ENCODE measurements at regions not wholly inside any gene's neighbourhood (a gene's known extent, or its start where the extent isn't known, plus 50 kb on each side); places are given as distances from the start of the nearest gene placed in this dataset.

GRCh38 chr2:196247114-196247975, 76.0 kb upstream of the STK17B start:
- H2BK5ac ChIP-seq (ENCODE audit: insufficient read length, low read length), result no peak overlapping the region
- Mint-ChIP-seq H3K27ac (no peak overlapping the region), H3K9me3 (no peaks in the 10 kb centered on the region), H3K4me1 (no peaks in the 10 kb centered on the region), H3K4me3 (no peak overlapping the region), H3K27me3 (ENCODE audit: low read depth) (no peaks in the 10 kb centered on the region), H3K36me3 (ENCODE audit: insufficient read depth in 1 of 3, low read depth in 3 of 3) (peaks cover 0 to 2% (median 0%) of the 10 kb centered on the region in 3 experiments; a peak in 1 of 7 replicates)
- no peak overlapping the region for H3K9ac ChIP-seq (ENCODE audit: extremely low read depth, insufficient read length, low read length)
- no peaks in the 10 kb centered on the region for H3K79me1 ChIP-seq (ENCODE audit: insufficient read depth, low read depth, low read length, poor library complexity, severe bottlenecking)
- H2AK5ac ChIP-seq (ENCODE audit: insufficient read length, low read length), result no peak overlapping the region
- no peak overlapping the region for H3K18ac ChIP-seq (ENCODE audit: insufficient read length, low read depth, low read length)
- H4K8ac ChIP-seq (replicated peaks; ENCODE audit: insufficient read length, low read depth, low read length), result no peak overlapping the region
- H3K9me3 ChIP-seq (ENCODE audit: control insufficient read depth, low read depth, low read length), result no peaks in the 10 kb centered on the region
- TF ChIP-seq CTCF (conservative IDR thresholded peaks at IDR 0.05), result no peak
- DNase-seq, result no peak
- no peaks in the 10 kb centered on the region for H3K4me1 ChIP-seq (ENCODE audit: insufficient read depth, low read length)
- no peak overlapping the region for H3K4ac ChIP-seq (ENCODE audit: low read depth, low read length)
- no peaks in the 10 kb centered on the region for H4K20me1 ChIP-seq (ENCODE audit: control insufficient read depth, insufficient read depth, insufficient read length)
- no peak overlapping the region for H2AFZ ChIP-seq (ENCODE audit: low read length)
- H3K14ac ChIP-seq (ENCODE audit: insufficient read depth, low read length), result no peak overlapping the region
- no peak overlapping the region for H2BK12ac ChIP-seq (ENCODE audit: insufficient read length, low read depth, low read length)
- no peak overlapping the region for H4K5ac ChIP-seq (ENCODE audit: insufficient read length, low read depth, low read length)
- no peak overlapping the region for H2BK120ac ChIP-seq (ENCODE audit: low read depth, low read length, poor library complexity, severe bottlenecking)
- no peak overlapping the region for H3K23ac ChIP-seq (ENCODE audit: insufficient read length, low read depth, low read length)
- no peak overlapping the region for H3K27ac ChIP-seq (ENCODE audit: insufficient read length, low read depth, low read length)
- H3K27me3 ChIP-seq (ENCODE audit: insufficient read depth, low read length), result no peaks in the 10 kb centered on the region
- H4K91ac ChIP-seq (ENCODE audit: insufficient read length, low read depth, low read length), result no peak overlapping the region
- no peak overlapping the region for H2BK15ac ChIP-seq (ENCODE audit: low read depth, low read length)
- no peaks in the 10 kb centered on the region for H3K23me2 ChIP-seq (ENCODE audit: insufficient read length, low read depth, low read length, poor library complexity, severe bottlenecking)
- H3K56ac ChIP-seq (ENCODE audit: insufficient read length, low read depth, low read length), result no peak overlapping the region
- no peak overlapping the region for H3K4me2 ChIP-seq (ENCODE audit: insufficient read depth, insufficient read length, low read length)
- no CpG with 5 or more reads among the region's 8 CpGs for WGBS (ENCODE audit: extremely low coverage, insufficient read length, low lambda C conversion rate)
- no peak overlapping the region for H2BK20ac ChIP-seq (ENCODE audit: low read depth, low read length, poor library complexity, severe bottlenecking)
- no peak overlapping the region for H3T11ph ChIP-seq (ENCODE audit: low read length)
- no peaks in the 10 kb centered on the region for H3K79me2 ChIP-seq (ENCODE audit: insufficient read depth, low read length)

Data from H9 (cell line).